ENCODE measurements at regions not wholly inside any gene's neighbourhood (a gene's known extent, or its start where the extent isn't known, plus 50 kb on each side); places are given as distances from the start of the nearest gene placed in this dataset.

- no peak for TF ChIP-seq ELF4 (IDR thresholded peaks at IDR 0.05)
- no peak for TF ChIP-seq BHLHE40 (IDR thresholded peaks at IDR 0.05; ENCODE audit: borderline replicate concordance)
- TF ChIP-seq ARNT (IDR thresholded peaks at IDR 0.05), result no peak
- TF ChIP-seq FOXA1 (IDR thresholded peaks at IDR 0.05), result no peak
- no peak for TF ChIP-seq CTBP1 (IDR thresholded peaks at IDR 0.05; ENCODE audit: borderline replicate concordance)
- no peak for TF ChIP-seq NFRKB (IDR thresholded peaks at IDR 0.05)
- no peak for TF ChIP-seq FOXM1 (IDR thresholded peaks at IDR 0.05; ENCODE audit: borderline replicate concordance)
- no peak for TF ChIP-seq SUZ12 (IDR thresholded peaks at IDR 0.05)
- no peak for TF ChIP-seq SP1 (IDR thresholded peaks at IDR 0.05)
- no peak for TF ChIP-seq HDGF (IDR thresholded peaks at IDR 0.05; ENCODE audit: borderline replicate concordance)
- no peak for TF ChIP-seq LEF1 (IDR thresholded peaks at IDR 0.05; ENCODE audit: borderline replicate concordance)
- no peak for TF ChIP-seq FOXK2 (IDR thresholded peaks at IDR 0.05)
- TF ChIP-seq L3MBTL2 (conservative IDR thresholded peaks at IDR 0.05), result no peak
- no peak for TF ChIP-seq ZNF384 (IDR thresholded peaks at IDR 0.05)
Observed at GRCh38 chr17:73703917-73704316, 59.7 kb upstream of the SDK2 start.

Data from HEK293T (cell line).